ENCODE measurements at regions not wholly inside any gene's neighbourhood (a gene's known extent, or its start where the extent isn't known, plus 50 kb on each side); places are given as distances from the start of the nearest gene placed in this dataset.

GRCh38 chr2:44825702-44826101 lies 115.8 kb upstream of the SIX3 start:
- DNase-seq, result no peak

GRCh38 chr2:44826601-44827000 lies 114.9 kb upstream of the SIX3 start:
- DNase-seq, result no peak

- DNase-seq, result no peak
Measured at GRCh38 chr2:44829771-44830170, 111.7 kb upstream of the SIX3 start.

- peak in 1 of 5 donors; percentile 42 for DNase-seq
Measured at GRCh38 chr2:44833171-44834069, 108.1 kb upstream of the SIX3 start.

GRCh38 chr2:44834656-44835055 lies 106.8 kb upstream of the SIX3 start:
- DNase-seq, result no peak

- DNase-seq, result peak in 1 of 5 donors; percentile 82
Measured at GRCh38 chr2:44836174-44836573, 105.3 kb upstream of the SIX3 start.

GRCh38 chr2:44836916-44837315 lies 104.6 kb upstream of the SIX3 start:
- DNase-seq, result no peak

- peak in 1 of 5 donors; percentile 12 for DNase-seq
Measured at GRCh38 chr2:44838116-44838790, 103.2 kb upstream of the SIX3 start.

- DNase-seq, result no peak
Measured at GRCh38 chr2:44839370-44839769, 102.1 kb upstream of the SIX3 start.

- no peak for DNase-seq
Measured at GRCh38 chr2:44839771-44840502, 101.6 kb upstream of the SIX3 start.

GRCh38 chr2:44840503-44840850 lies 101.0 kb upstream of the SIX3 start:
- DNase-seq, result no peak

- no peak for DNase-seq
Measured at GRCh38 chr2:44843086-44843485, 98.4 kb upstream of the SIX3 start.

- no peak for DNase-seq
Measured at GRCh38 chr2:44843641-44844310, 97.7 kb upstream of the SIX3 start.

GRCh38 chr2:44844651-44845270 lies 96.7 kb upstream of the SIX3 start:
- peak in 1 of 5 donors; percentile 21 for DNase-seq

- DNase-seq, result no peak
Measured at GRCh38 chr2:44848026-44848425, 93.5 kb upstream of the SIX3 start.

GRCh38 chr2:44850016-44850415 lies 91.5 kb upstream of the SIX3 start:
- DNase-seq, result no peak

- DNase-seq, result no peak
Measured at GRCh38 chr2:44851518-44851917, 90.0 kb upstream of the SIX3 start.

GRCh38 chr2:44852594-44852993 lies 88.9 kb upstream of the SIX3 start:
- DNase-seq, result no peak

GRCh38 chr2:44859337-44859736 lies 82.2 kb upstream of the SIX3 start:
- no peak for DNase-seq

GRCh38 chr2:44866152-44866551 lies 75.3 kb upstream of the SIX3 start:
- DNase-seq, result no peak

- DNase-seq, result no peak
Measured at GRCh38 chr2:44869761-44870160, 71.7 kb upstream of the SIX3 start.

- no peak for DNase-seq
Measured at GRCh38 chr2:44877417-44877816, 64.1 kb upstream of the SIX3 start.
